ENCODE measurements at regions not wholly inside any gene's neighbourhood (a gene's known extent, or its start where the extent isn't known, plus 50 kb on each side); places are given as distances from the start of the nearest gene placed in this dataset.

- H3K4me3 ChIP-seq (ENCODE audit: low read depth, low read length), result no peak overlapping the region
- H3K9me3 ChIP-seq (ENCODE audit: control insufficient read depth, insufficient read depth, low read depth, low read length), result no peaks in the 10 kb centered on the region
- no peaks in the 10 kb centered on the region for H3K4me1 ChIP-seq (ENCODE audit: control insufficient read depth, insufficient read depth, low read length)
- TF ChIP-seq ZNF747 (tag by site-specific recombination; IDR thresholded peaks at IDR 0.05) (no peak), AEBP2 (tag by site-specific recombination; IDR thresholded peaks at IDR 0.05; ENCODE audit: borderline replicate concordance) (no peak), ZNF221 (tag by site-specific recombination; IDR thresholded peaks at IDR 0.05; ENCODE audit: borderline replicate concordance) (no peak), ZNF140 (tag by site-specific recombination; IDR thresholded peaks at IDR 0.05) (no peak), CTCF (tag by site-specific recombination; IDR thresholded peaks at IDR 0.05) (no peak), ZNF292 (tag by site-specific recombination; IDR thresholded peaks at IDR 0.05; ENCODE audit: borderline replicate concordance, low read depth) (no peak), ZNF677 (tag by site-specific recombination; IDR thresholded peaks at IDR 0.05) (no peak), ZSCAN23 (tag by site-specific recombination; IDR thresholded peaks at IDR 0.05) (no peak), ZNF132 (tag by site-specific recombination; IDR thresholded peaks at IDR 0.05; ENCODE audit: borderline replicate concordance) (no peak), KLF10 (tag by site-specific recombination; IDR thresholded peaks at IDR 0.05) (no peak), ZNF529 (tag by site-specific recombination; IDR thresholded peaks at IDR 0.05; ENCODE audit: insufficient replicate concordance) (no peak), ZNF433 (tag by site-specific recombination; IDR thresholded peaks at IDR 0.05; ENCODE audit: low read depth) (no peak), ZNF624 (tag by site-specific recombination; IDR thresholded peaks at IDR 0.05) (no peak), ZNF548 (tag by site-specific recombination; IDR thresholded peaks at IDR 0.05) (no peak)
- TF ChIP-seq, protein P1, sequence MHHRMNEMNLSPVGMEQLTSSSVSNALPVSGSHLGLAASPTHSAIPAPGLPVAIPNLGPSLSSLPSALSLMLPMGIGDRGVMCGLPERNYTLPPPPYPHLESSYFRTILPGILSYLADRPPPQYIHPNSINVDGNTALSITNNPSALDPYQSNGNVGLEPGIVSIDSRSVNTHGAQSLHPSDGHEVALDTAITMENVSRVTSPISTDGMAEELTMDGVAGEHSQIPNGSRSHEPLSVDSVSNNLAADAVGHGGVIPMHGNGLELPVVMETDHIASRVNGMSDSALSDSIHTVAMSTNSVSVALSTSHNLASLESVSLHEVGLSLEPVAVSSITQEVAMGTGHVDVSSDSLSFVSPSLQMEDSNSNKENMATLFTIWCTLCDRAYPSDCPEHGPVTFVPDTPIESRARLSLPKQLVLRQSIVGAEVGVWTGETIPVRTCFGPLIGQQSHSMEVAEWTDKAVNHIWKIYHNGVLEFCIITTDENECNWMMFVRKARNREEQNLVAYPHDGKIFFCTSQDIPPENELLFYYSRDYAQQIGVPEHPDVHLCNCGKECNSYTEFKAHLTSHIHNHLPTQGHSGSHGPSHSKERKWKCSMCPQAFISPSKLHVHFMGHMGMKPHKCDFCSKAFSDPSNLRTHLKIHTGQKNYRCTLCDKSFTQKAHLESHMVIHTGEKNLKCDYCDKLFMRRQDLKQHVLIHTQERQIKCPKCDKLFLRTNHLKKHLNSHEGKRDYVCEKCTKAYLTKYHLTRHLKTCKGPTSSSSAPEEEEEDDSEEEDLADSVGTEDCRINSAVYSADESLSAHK (tag by site-specific recombination; IDR thresholded peaks at IDR 0.05), result no peak
- TF ChIP-seq, protein P2, sequence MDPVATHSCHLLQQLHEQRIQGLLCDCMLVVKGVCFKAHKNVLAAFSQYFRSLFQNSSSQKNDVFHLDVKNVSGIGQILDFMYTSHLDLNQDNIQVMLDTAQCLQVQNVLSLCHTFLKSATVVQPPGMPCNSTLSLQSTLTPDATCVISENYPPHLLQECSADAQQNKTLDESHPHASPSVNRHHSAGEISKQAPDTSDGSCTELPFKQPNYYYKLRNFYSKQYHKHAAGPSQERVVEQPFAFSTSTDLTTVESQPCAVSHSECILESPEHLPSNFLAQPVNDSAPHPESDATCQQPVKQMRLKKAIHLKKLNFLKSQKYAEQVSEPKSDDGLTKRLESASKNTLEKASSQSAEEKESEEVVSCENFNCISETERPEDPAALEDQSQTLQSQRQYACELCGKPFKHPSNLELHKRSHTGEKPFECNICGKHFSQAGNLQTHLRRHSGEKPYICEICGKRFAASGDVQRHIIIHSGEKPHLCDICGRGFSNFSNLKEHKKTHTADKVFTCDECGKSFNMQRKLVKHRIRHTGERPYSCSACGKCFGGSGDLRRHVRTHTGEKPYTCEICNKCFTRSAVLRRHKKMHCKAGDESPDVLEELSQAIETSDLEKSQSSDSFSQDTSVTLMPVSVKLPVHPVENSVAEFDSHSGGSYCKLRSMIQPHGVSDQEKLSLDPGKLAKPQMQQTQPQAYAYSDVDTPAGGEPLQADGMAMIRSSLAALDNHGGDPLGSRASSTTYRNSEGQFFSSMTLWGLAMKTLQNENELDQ (tag by site-specific recombination; IDR thresholded peaks at IDR 0.05; ENCODE audit: low read depth), result no peak
- POLR2A ChIA-PET, result interaction anchor here (0.6 kb wide), 1 partner anchor 156 kb away, joined by 4 read pairs; no protein-coding TSS in a partner anchor
- CTCF ChIA-PET, result interaction anchor here (1.1 kb wide), 1 partner anchor 9 kb away, joined by 4 read pairs; no protein-coding TSS in a partner anchor
- no peak overlapping the region for H3K27ac ChIP-seq (ENCODE audit: extremely low read depth, low read depth, low read length)
- no peaks in the 10 kb centered on the region for H3K36me3 ChIP-seq (ENCODE audit: control insufficient read depth in 2 of 2, insufficient read depth in 1 of 2, low read length in 2 of 2)
Measured at GRCh38 chr3:153757839-153758238, 363.4 kb upstream of the ARHGEF26 start.

- CTCF ChIA-PET, result no interaction called here
- Histone ChIP-seq H3K36me3 (ENCODE audit: control insufficient read depth in 2 of 2, insufficient read depth in 1 of 2, low read length in 2 of 2) (no peaks in the 10 kb centered on the region), H3K9me3 (ENCODE audit: control insufficient read depth, insufficient read depth, low read depth, low read length) (no peaks in the 10 kb centered on the region), H3K4me1 (ENCODE audit: control insufficient read depth, insufficient read depth, low read length) (no peaks in the 10 kb centered on the region), H3K27ac (ENCODE audit: extremely low read depth, low read depth, low read length) (no peak overlapping the region), H3K4me3 (ENCODE audit: low read depth, low read length) (no peak overlapping the region)
- POLR2A ChIA-PET, result no interaction called here
- TF ChIP-seq ZNF513 (tag by site-specific recombination; IDR thresholded peaks at IDR 0.05), result no peak
- no peak for TF ChIP-seq ZNF677 (tag by site-specific recombination; IDR thresholded peaks at IDR 0.05)
- TF ChIP-seq MZF1 (tag by site-specific recombination; IDR thresholded peaks at IDR 0.05; ENCODE audit: borderline replicate concordance), result no peak
- no peak for TF ChIP-seq OVOL3 (tag by site-specific recombination; IDR thresholded peaks at IDR 0.05)
- no peak for TF ChIP-seq GLIS2 (tag by site-specific recombination; IDR thresholded peaks at IDR 0.05)
- no peak for TF ChIP-seq ZNF624 (tag by site-specific recombination; IDR thresholded peaks at IDR 0.05)
- TF ChIP-seq ZNF610 (tag by site-specific recombination; IDR thresholded peaks at IDR 0.05; ENCODE audit: borderline replicate concordance), result no peak
- no peak for TF ChIP-seq ZBTB6 (tag by site-specific recombination; IDR thresholded peaks at IDR 0.05)
- no peak for TF ChIP-seq ZNF704 (tag by site-specific recombination; IDR thresholded peaks at IDR 0.05)
Measured at GRCh38 chr3:153760948-153761347, 360.2 kb upstream of the ARHGEF26 start.

Data from HEK293 (cell line).